ENCODE measurements at regions not wholly inside any gene's neighbourhood (a gene's known extent, or its start where the extent isn't known, plus 50 kb on each side); places are given as distances from the start of the nearest gene placed in this dataset.

- TF ChIP-seq FOXP4 (CRISPR knock-in tag; IDR thresholded peaks at IDR 0.05) (no peak), CTCF (IDR thresholded peaks at IDR 0.05) (no peak), MAX (CRISPR knock-in tag; IDR thresholded peaks at IDR 0.05) (no peak), ARID4B (CRISPR knock-in tag; IDR thresholded peaks at IDR 0.05; ENCODE audit: borderline replicate concordance) (no peak), ATF1 (CRISPR knock-in tag; IDR thresholded peaks at IDR 0.05) (no peak), CREM (CRISPR knock-in tag; IDR thresholded peaks at IDR 0.05) (no peak), ZNF416 (CRISPR knock-in tag; IDR thresholded peaks at IDR 0.05) (no peak), TCF7 (CRISPR knock-in tag; IDR thresholded peaks at IDR 0.05; ENCODE audit: low read depth) (no peak), IRF1 (CRISPR knock-in tag; IDR thresholded peaks at IDR 0.05) (no peak), E2F4 (CRISPR knock-in tag; IDR thresholded peaks at IDR 0.05; ENCODE audit: borderline replicate concordance, low read depth) (no peak), NR2C2 (CRISPR knock-in tag; IDR thresholded peaks at IDR 0.05) (no peak)
Measured at GRCh38 chr14:96987086-96987474, 189.9 kb downstream of the VRK1 start.

Data from WTC11 (cell line).